Pons (tissue), 1 donor: ENCODE measurements at regions not wholly inside any gene's neighbourhood (a gene's known extent, or its start where the extent isn't known, plus 50 kb on each side); places are given as distances from the start of the nearest gene placed in this dataset.
A peak's percentile ranks its signal among the peaks of the same experiment; 100 is the strongest.
"Not testable (repeated sequence)": the region's sequence is repeated elsewhere in the genome, so short reads cannot be mapped to it uniquely, and the experiment has no call there.

Source experiments
- DNase-seq: peaks from one replicate; pipeline ENCODE4 v3.0.0-alpha.2; 2016; ENCODE audit warnings: low spot score

GRCh38 chr5:28648108-28648507, 1609.7 kb upstream of the CDH9 start:
- no peak for DNase-seq

GRCh38 chr5:28632607-28633006, 1594.2 kb upstream of the CDH9 start:
- DNase-seq = no peak

- DNase-seq = no peak
Observed at GRCh38 chr5:28603869-28604268, 1565.5 kb upstream of the CDH9 start.

- DNase-seq = no peak
Observed at GRCh38 chr5:28602429-28602828, 1564.0 kb upstream of the CDH9 start.

GRCh38 chr5:28596707-28597106, 1558.3 kb upstream of the CDH9 start:
- not testable (repeated sequence) for DNase-seq

- no peak for DNase-seq
Observed at GRCh38 chr5:28580616-28581015, 1542.2 kb upstream of the CDH9 start.

- no peak for DNase-seq
Observed at GRCh38 chr5:28576022-28576421, 1537.6 kb upstream of the CDH9 start.

- DNase-seq = no peak
Observed at GRCh38 chr5:28575368-28575767, 1537.0 kb upstream of the CDH9 start.

- DNase-seq = no peak
Observed at GRCh38 chr5:28574606-28575005, 1536.2 kb upstream of the CDH9 start.

- DNase-seq = no peak
Observed at GRCh38 chr5:28567048-28567447, 1528.7 kb upstream of the CDH9 start.

- no peak for DNase-seq
Observed at GRCh38 chr5:28561522-28561921, 1523.1 kb upstream of the CDH9 start.

GRCh38 chr5:28558196-28558595, 1519.8 kb upstream of the CDH9 start:
- no peak for DNase-seq

- no peak for DNase-seq
Observed at GRCh38 chr5:28557114-28557513, 1518.7 kb upstream of the CDH9 start.

- DNase-seq = no peak
Observed at GRCh38 chr5:28549588-28549987, 1511.2 kb upstream of the CDH9 start.

- DNase-seq = no peak
Observed at GRCh38 chr5:28548856-28549255, 1510.5 kb upstream of the CDH9 start.

GRCh38 chr5:28544501-28544900, 1506.1 kb upstream of the CDH9 start:
- no peak for DNase-seq

GRCh38 chr5:28543473-28544098, 1505.2 kb upstream of the CDH9 start:
- no peak for DNase-seq

- DNase-seq = no peak
Observed at GRCh38 chr5:28542987-28543386, 1504.6 kb upstream of the CDH9 start.

- peak; percentile 32 for DNase-seq
Observed at GRCh38 chr5:28523888-28524635, 1485.7 kb upstream of the CDH9 start.

- no peak for DNase-seq
Observed at GRCh38 chr5:28523416-28523815, 1485.0 kb upstream of the CDH9 start.

GRCh38 chr5:28517691-28518090, 1479.3 kb upstream of the CDH9 start:
- no peak for DNase-seq

GRCh38 chr5:28516722-28517121, 1478.3 kb upstream of the CDH9 start:
- DNase-seq = no peak

- no peak for DNase-seq
Observed at GRCh38 chr5:28512648-28513047, 1474.3 kb upstream of the CDH9 start.

GRCh38 chr5:28505121-28505520, 1466.7 kb upstream of the CDH9 start:
- DNase-seq = no peak
